ENCODE measurements at regions not wholly inside any gene's neighbourhood (a gene's known extent, or its start where the extent isn't known, plus 50 kb on each side); places are given as distances from the start of the nearest gene placed in this dataset.

DNA sequence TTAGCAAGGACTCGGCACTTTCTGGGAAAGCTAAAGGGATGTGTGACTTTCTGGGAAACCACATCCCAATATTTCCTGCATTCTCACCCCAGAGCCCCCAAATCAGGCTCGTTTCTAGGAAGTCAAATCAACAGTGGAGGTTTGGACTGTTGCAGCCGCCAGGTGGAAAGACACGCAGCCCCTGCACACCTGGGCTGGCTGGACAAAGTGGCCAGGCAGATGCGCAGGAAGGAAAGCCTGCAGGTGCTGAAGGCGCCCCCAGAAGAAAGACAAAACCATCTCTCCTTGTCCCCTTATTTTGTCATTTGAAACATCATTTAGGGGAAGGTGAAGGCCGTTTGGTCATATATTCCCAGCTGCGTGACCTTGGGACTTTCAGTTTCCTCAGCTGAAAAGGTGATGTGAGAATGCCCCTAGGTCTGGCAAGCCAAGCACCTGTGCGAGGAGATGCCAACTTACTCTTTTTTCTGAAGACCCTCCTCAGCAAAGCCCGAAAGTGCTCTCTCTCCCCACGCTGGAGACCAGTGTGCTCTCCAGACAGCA lies 97.9 kb upstream of the CPEB4 start:
- Histone ChIP-seq H3K27ac (ENCODE audit: low read depth in 1 of 2, low read length in 2 of 2) (peak overlapping the region; percentile 80 to 84), H3K4me1 (ENCODE audit: control insufficient read depth in 4 of 4, insufficient read depth in 4 of 4, low read length in 3 of 4) (peaks cover 11 to 43% (median 29%) of the 10 kb centered on the region in 4 donors), H3K4me3 (ENCODE audit: low read depth in 1 of 3, low read length in 3 of 3) (peak overlapping the region; percentile 28 to 70 (median 38)), H3K27me3 (ENCODE audit: control insufficient read depth in 4 of 4, insufficient read depth in 4 of 4, low read length in 3 of 4) (no peaks in the 10 kb centered on the region), H3K9ac (ENCODE audit: low read depth in 1 of 2, low read length in 2 of 2) (peak overlapping the region; percentile 79 to 98), H3K36me3 (ENCODE audit: control insufficient read depth in 4 of 4, insufficient read depth in 3 of 4, low read depth in 1 of 4, low read length in 3 of 4) (peaks cover 0 to 4% (median 0%) of the 10 kb centered on the region in 4 donors), H3K9me3 (ENCODE audit: control insufficient read depth in 4 of 4, low read length in 3 of 4) (no peaks in the 10 kb centered on the region)
- WGBS = 54% methylated on average over 11 of the region's 11 CpGs
- DNase-seq (ENCODE audit: low spot score) = no peak
- TF ChIP-seq ZBTB33 (IDR thresholded peaks at IDR 0.05) (no peak), TAF1 (conservative IDR thresholded peaks at IDR 0.05) (peak; percentile 2), YY1 (IDR thresholded peaks at IDR 0.05) (no peak)
- TF ChIP-seq, protein P1, sequence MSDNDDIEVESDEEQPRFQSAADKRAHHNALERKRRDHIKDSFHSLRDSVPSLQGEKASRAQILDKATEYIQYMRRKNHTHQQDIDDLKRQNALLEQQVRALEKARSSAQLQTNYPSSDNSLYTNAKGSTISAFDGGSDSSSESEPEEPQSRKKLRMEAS (IDR thresholded peaks at IDR 0.05) = no peak

DNA sequence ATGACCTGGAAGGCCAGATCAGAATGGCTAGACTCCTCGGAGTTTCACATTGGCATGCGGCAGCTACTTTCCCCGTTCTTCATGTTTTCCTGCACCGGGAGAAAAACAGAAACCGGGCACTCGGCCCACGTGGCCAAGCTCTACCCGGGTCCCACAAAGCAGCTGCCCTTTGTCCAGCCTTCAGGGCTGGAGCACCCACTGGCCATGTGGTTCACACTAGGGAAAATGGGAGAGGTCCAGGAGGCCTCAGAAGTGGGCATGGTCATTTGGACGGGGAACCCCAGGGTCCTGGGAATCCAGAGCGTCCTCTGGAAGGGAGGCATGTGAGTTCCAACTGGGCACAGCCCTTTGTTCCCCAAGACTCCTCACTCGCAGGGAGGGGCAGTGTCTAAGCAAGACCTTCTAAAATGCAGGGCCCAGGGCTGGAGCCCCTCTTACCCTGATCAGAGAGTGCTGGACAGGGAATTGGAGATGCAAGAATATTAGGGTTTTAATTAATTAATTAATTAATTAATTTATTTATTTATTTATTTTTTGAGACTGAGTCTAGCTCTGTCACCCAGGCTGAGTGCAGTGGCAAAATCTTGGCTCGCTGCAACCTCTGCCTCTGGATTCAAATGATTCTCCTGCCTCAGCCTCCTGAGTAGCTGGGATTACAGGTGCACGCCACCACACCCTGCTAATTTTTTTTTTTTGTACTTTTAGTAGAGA lies 97.2 kb upstream of the CPEB4 start:
- H3K27ac ChIP-seq (ENCODE audit: low read depth in 1 of 2, low read length in 2 of 2) = peak overlapping the region; percentile 84 to 85
- TF ChIP-seq SP1 (IDR thresholded peaks at IDR 0.05) (peak; percentile 44), ZBTB33 (IDR thresholded peaks at IDR 0.05) (no peak), HNF4G (IDR thresholded peaks at IDR 0.05) (no peak), FOXA2 (IDR thresholded peaks at IDR 0.05) (peak; percentile 7), YY1 (IDR thresholded peaks at IDR 0.05) (peak; percentile 35), HNF4A (conservative IDR thresholded peaks at IDR 0.05) (peak; percentile 38 to 83), FOXA1 (IDR thresholded peaks at IDR 0.05) (peak; percentile 18), RAD21 (IDR thresholded peaks at IDR 0.05) (peak in 1 of 2 donors; percentile 51), RXRA (IDR thresholded peaks at IDR 0.05) (peak; percentile 65 to 78), EGR1 (IDR thresholded peaks at IDR 0.05; ENCODE audit: low read depth in 2 of 2) (peak in 1 of 2 donors; percentile 15)
- TF ChIP-seq, protein P2, sequence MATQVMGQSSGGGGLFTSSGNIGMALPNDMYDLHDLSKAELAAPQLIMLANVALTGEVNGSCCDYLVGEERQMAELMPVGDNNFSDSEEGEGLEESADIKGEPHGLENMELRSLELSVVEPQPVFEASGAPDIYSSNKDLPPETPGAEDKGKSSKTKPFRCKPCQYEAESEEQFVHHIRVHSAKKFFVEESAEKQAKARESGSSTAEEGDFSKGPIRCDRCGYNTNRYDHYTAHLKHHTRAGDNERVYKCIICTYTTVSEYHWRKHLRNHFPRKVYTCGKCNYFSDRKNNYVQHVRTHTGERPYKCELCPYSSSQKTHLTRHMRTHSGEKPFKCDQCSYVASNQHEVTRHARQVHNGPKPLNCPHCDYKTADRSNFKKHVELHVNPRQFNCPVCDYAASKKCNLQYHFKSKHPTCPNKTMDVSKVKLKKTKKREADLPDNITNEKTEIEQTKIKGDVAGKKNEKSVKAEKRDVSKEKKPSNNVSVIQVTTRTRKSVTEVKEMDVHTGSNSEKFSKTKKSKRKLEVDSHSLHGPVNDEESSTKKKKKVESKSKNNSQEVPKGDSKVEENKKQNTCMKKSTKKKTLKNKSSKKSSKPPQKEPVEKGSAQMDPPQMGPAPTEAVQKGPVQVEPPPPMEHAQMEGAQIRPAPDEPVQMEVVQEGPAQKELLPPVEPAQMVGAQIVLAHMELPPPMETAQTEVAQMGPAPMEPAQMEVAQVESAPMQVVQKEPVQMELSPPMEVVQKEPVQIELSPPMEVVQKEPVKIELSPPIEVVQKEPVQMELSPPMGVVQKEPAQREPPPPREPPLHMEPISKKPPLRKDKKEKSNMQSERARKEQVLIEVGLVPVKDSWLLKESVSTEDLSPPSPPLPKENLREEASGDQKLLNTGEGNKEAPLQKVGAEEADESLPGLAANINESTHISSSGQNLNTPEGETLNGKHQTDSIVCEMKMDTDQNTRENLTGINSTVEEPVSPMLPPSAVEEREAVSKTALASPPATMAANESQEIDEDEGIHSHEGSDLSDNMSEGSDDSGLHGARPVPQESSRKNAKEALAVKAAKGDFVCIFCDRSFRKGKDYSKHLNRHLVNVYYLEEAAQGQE (IDR thresholded peaks at IDR 0.05) = no peak
- TF ChIP-seq, protein P1 (IDR thresholded peaks at IDR 0.05) = peak; percentile 89
- H3K4me1 ChIP-seq (ENCODE audit: control insufficient read depth in 4 of 4, insufficient read depth in 4 of 4, low read length in 3 of 4) = peaks cover 12 to 43% (median 29%) of the 10 kb centered on the region in 4 donors
- peak overlapping the region in 1 of 2 donors; percentile 98 for H3K9ac ChIP-seq (ENCODE audit: low read depth in 1 of 2, low read length in 2 of 2)
- H3K9me3 ChIP-seq (ENCODE audit: control insufficient read depth in 4 of 4, low read length in 3 of 4) = no peaks in the 10 kb centered on the region
- H3K4me3 ChIP-seq (ENCODE audit: low read depth in 1 of 3, low read length in 3 of 3) = peak overlapping the region; percentile 28 to 70 (median 38)
- peaks cover 0 to 4% (median 0%) of the 10 kb centered on the region in 4 donors for H3K36me3 ChIP-seq (ENCODE audit: control insufficient read depth in 4 of 4, insufficient read depth in 3 of 4, low read depth in 1 of 4, low read length in 3 of 4)
- DNase-seq (ENCODE audit: low spot score) = no peak
- no peaks in the 10 kb centered on the region for H3K27me3 ChIP-seq (ENCODE audit: control insufficient read depth in 4 of 4, insufficient read depth in 4 of 4, low read length in 3 of 4)
- 53% methylated on average over 13 of the region's 13 CpGs for WGBS

Data from liver (tissue), 7 donors.